ENCODE measurements at regions not wholly inside any gene's neighbourhood (a gene's known extent, or its start where the extent isn't known, plus 50 kb on each side); places are given as distances from the start of the nearest gene placed in this dataset.
"Not testable (repeated sequence)": the region's sequence is repeated elsewhere in the genome, so short reads cannot be mapped to it uniquely, and the experiment has no call there.

- Histone ChIP-seq H2AFZ (ENCODE audit: low read length, unreplicated experiment) (no peak overlapping the region), H3K4me1 (ENCODE audit: control insufficient read depth, insufficient read depth, low read length, unreplicated experiment) (no peaks in the 10 kb centered on the region), H3K4me3 (ENCODE audit: low read depth, low read length) (no peak overlapping the region), H3K79me2 (ENCODE audit: control insufficient read depth, insufficient read depth, low read length, unreplicated experiment) (no peaks in the 10 kb centered on the region), H3K27me3 (ENCODE audit: insufficient read depth, low read length) (no peaks in the 10 kb centered on the region), H3K36me3 (ENCODE audit: insufficient read depth, low read length) (no peaks in the 10 kb centered on the region), H3K27ac (ENCODE audit: low read depth, low read length) (no peak overlapping the region)
These were observed 267.4 kb upstream of the LRP1B start for GRCh38 chr2:142398212-142398611.

- H3K79me2 ChIP-seq (ENCODE audit: control insufficient read depth, insufficient read depth, low read length, unreplicated experiment): no peaks in the 10 kb centered on the region
- H3K4me3 ChIP-seq (ENCODE audit: low read depth, low read length): no peak overlapping the region
- no peak overlapping the region for H2AFZ ChIP-seq (ENCODE audit: low read length, unreplicated experiment)
- H3K27ac ChIP-seq (ENCODE audit: low read depth, low read length): no peak overlapping the region
- H3K36me3 ChIP-seq (ENCODE audit: insufficient read depth, low read length): no peaks in the 10 kb centered on the region
- no peaks in the 10 kb centered on the region for H3K27me3 ChIP-seq (ENCODE audit: insufficient read depth, low read length)
- no peaks in the 10 kb centered on the region for H3K4me1 ChIP-seq (ENCODE audit: control insufficient read depth, insufficient read depth, low read length, unreplicated experiment)
These were observed 264.5 kb upstream of the LRP1B start for GRCh38 chr2:142395291-142395690.

GRCh38 chr2:142380372-142380771, 249.6 kb upstream of the LRP1B start:
- Histone ChIP-seq H3K36me3 (ENCODE audit: insufficient read depth, low read length) (no peaks in the 10 kb centered on the region), H3K27ac (ENCODE audit: low read depth, low read length) (no peak overlapping the region), H3K4me1 (ENCODE audit: control insufficient read depth, insufficient read depth, low read length, unreplicated experiment) (no peaks in the 10 kb centered on the region), H2AFZ (ENCODE audit: low read length, unreplicated experiment) (no peak overlapping the region), H3K4me3 (ENCODE audit: low read depth, low read length) (no peak overlapping the region), H3K79me2 (ENCODE audit: control insufficient read depth, insufficient read depth, low read length, unreplicated experiment) (no peaks in the 10 kb centered on the region), H3K27me3 (ENCODE audit: insufficient read depth, low read length) (no peaks in the 10 kb centered on the region)

- H3K36me3 ChIP-seq (ENCODE audit: insufficient read depth, low read length); H3K79me2 ChIP-seq (ENCODE audit: control insufficient read depth, insufficient read depth, low read length, unreplicated experiment); H3K27ac ChIP-seq (ENCODE audit: low read depth, low read length); H3K27me3 ChIP-seq (ENCODE audit: insufficient read depth, low read length); H2AFZ ChIP-seq (ENCODE audit: low read length, unreplicated experiment); H3K4me3 ChIP-seq (ENCODE audit: low read depth, low read length); H3K4me1 ChIP-seq (ENCODE audit: control insufficient read depth, insufficient read depth, low read length, unreplicated experiment): not testable (repeated sequence)
These were observed 231.3 kb upstream of the LRP1B start for GRCh38 chr2:142362069-142362468.

- no peak overlapping the region for H3K4me3 ChIP-seq (ENCODE audit: low read depth, low read length)
- no peaks in the 10 kb centered on the region for H3K27me3 ChIP-seq (ENCODE audit: insufficient read depth, low read length)
- H3K4me1 ChIP-seq (ENCODE audit: control insufficient read depth, insufficient read depth, low read length, unreplicated experiment): no peaks in the 10 kb centered on the region
- no peak overlapping the region for H3K27ac ChIP-seq (ENCODE audit: low read depth, low read length)
- H2AFZ ChIP-seq (ENCODE audit: low read length, unreplicated experiment): no peak overlapping the region
- H3K36me3 ChIP-seq (ENCODE audit: insufficient read depth, low read length): no peaks in the 10 kb centered on the region
- H3K79me2 ChIP-seq (ENCODE audit: control insufficient read depth, insufficient read depth, low read length, unreplicated experiment): no peaks in the 10 kb centered on the region
These were observed 216.9 kb upstream of the LRP1B start for GRCh38 chr2:142347751-142348150.

- no peaks in the 10 kb centered on the region for H3K79me2 ChIP-seq (ENCODE audit: control insufficient read depth, insufficient read depth, low read length, unreplicated experiment)
- no peaks in the 10 kb centered on the region for H3K4me1 ChIP-seq (ENCODE audit: control insufficient read depth, insufficient read depth, low read length, unreplicated experiment)
These were observed 208.4 kb upstream of the LRP1B start for GRCh38 chr2:142339261-142339660.

GRCh38 chr2:142332196-142332595, 201.4 kb upstream of the LRP1B start:
- H3K36me3 ChIP-seq (ENCODE audit: insufficient read depth, low read length): no peaks in the 10 kb centered on the region
- H3K27ac ChIP-seq (ENCODE audit: low read depth, low read length): no peak overlapping the region
- no peaks in the 10 kb centered on the region for H3K4me1 ChIP-seq (ENCODE audit: control insufficient read depth, insufficient read depth, low read length, unreplicated experiment)
- no peak overlapping the region for H2AFZ ChIP-seq (ENCODE audit: low read length, unreplicated experiment)
- no peak overlapping the region for H3K4me3 ChIP-seq (ENCODE audit: low read depth, low read length)
- H3K79me2 ChIP-seq (ENCODE audit: control insufficient read depth, insufficient read depth, low read length, unreplicated experiment): no peaks in the 10 kb centered on the region
- H3K27me3 ChIP-seq (ENCODE audit: insufficient read depth, low read length): no peaks in the 10 kb centered on the region

More at GRCh38 chr2:142339261-142339660, 208.4 kb upstream of the LRP1B start:
- H2AFZ ChIP-seq (ENCODE audit: low read length, unreplicated experiment): no peak overlapping the region
- H3K4me3 ChIP-seq (ENCODE audit: low read depth, low read length): no peak overlapping the region
- H3K27ac ChIP-seq (ENCODE audit: low read depth, low read length): no peak overlapping the region
- H3K27me3 ChIP-seq (ENCODE audit: insufficient read depth, low read length): no peaks in the 10 kb centered on the region
- H3K36me3 ChIP-seq (ENCODE audit: insufficient read depth, low read length): no peaks in the 10 kb centered on the region

- Histone ChIP-seq H3K27me3 (ENCODE audit: insufficient read depth, low read length) (no peaks in the 10 kb centered on the region), H3K4me3 (ENCODE audit: low read depth, low read length) (no peak overlapping the region), H3K79me2 (ENCODE audit: control insufficient read depth, insufficient read depth, low read length, unreplicated experiment) (no peaks in the 10 kb centered on the region), H2AFZ (ENCODE audit: low read length, unreplicated experiment) (no peak overlapping the region), H3K27ac (ENCODE audit: low read depth, low read length) (no peak overlapping the region), H3K36me3 (ENCODE audit: insufficient read depth, low read length) (no peaks in the 10 kb centered on the region), H3K4me1 (ENCODE audit: control insufficient read depth, insufficient read depth, low read length, unreplicated experiment) (no peaks in the 10 kb centered on the region)
These were observed 199.6 kb upstream of the LRP1B start for GRCh38 chr2:142330458-142330857.

GRCh38 chr2:142325870-142326269, 195.1 kb upstream of the LRP1B start:
- Histone ChIP-seq H2AFZ (ENCODE audit: low read length, unreplicated experiment) (no peak overlapping the region), H3K79me2 (ENCODE audit: control insufficient read depth, insufficient read depth, low read length, unreplicated experiment) (no peaks in the 10 kb centered on the region), H3K27me3 (ENCODE audit: insufficient read depth, low read length) (no peaks in the 10 kb centered on the region), H3K4me3 (ENCODE audit: low read depth, low read length) (no peak overlapping the region), H3K36me3 (ENCODE audit: insufficient read depth, low read length) (no peaks in the 10 kb centered on the region), H3K27ac (ENCODE audit: low read depth, low read length) (no peak overlapping the region), H3K4me1 (ENCODE audit: control insufficient read depth, insufficient read depth, low read length, unreplicated experiment) (no peaks in the 10 kb centered on the region)

- H3K4me1 ChIP-seq (ENCODE audit: control insufficient read depth, insufficient read depth, low read length, unreplicated experiment): no peaks in the 10 kb centered on the region
- H2AFZ ChIP-seq (ENCODE audit: low read length, unreplicated experiment): no peak overlapping the region
- no peak overlapping the region for H3K27ac ChIP-seq (ENCODE audit: low read depth, low read length)
- H3K27me3 ChIP-seq (ENCODE audit: insufficient read depth, low read length): no peaks in the 10 kb centered on the region
- H3K79me2 ChIP-seq (ENCODE audit: control insufficient read depth, insufficient read depth, low read length, unreplicated experiment): no peaks in the 10 kb centered on the region
- no peaks in the 10 kb centered on the region for H3K36me3 ChIP-seq (ENCODE audit: insufficient read depth, low read length)
- no peak overlapping the region for H3K4me3 ChIP-seq (ENCODE audit: low read depth, low read length)
These were observed 192.4 kb upstream of the LRP1B start for GRCh38 chr2:142323206-142323605.

- Histone ChIP-seq H3K27me3 (ENCODE audit: insufficient read depth, low read length) (no peaks in the 10 kb centered on the region), H3K4me3 (ENCODE audit: low read depth, low read length) (no peak overlapping the region), H2AFZ (ENCODE audit: low read length, unreplicated experiment) (no peak overlapping the region), H3K36me3 (ENCODE audit: insufficient read depth, low read length) (no peaks in the 10 kb centered on the region), H3K27ac (ENCODE audit: low read depth, low read length) (no peak overlapping the region), H3K79me2 (ENCODE audit: control insufficient read depth, insufficient read depth, low read length, unreplicated experiment) (no peaks in the 10 kb centered on the region), H3K4me1 (ENCODE audit: control insufficient read depth, insufficient read depth, low read length, unreplicated experiment) (no peaks in the 10 kb centered on the region)
These were observed 191.0 kb upstream of the LRP1B start for GRCh38 chr2:142321706-142322280.

All from ACC112 (cell line).